HEK293 (cell line): ENCODE measurements at regions not wholly inside any gene's neighbourhood (a gene's known extent, or its start where the extent isn't known, plus 50 kb on each side); places are given as distances from the start of the nearest gene placed in this dataset.

Experiments
- CTCF ChIA-PET: fragments of 350-600 bp; formaldehyde crosslinking; extraction: SDS; loops from one replicate; lab custom pipeline; 2021; ENCODE audit warnings: antibody characterized with exemption; lab: Yijun Ruan, JAX
- POLR2A ChIA-PET: fragments of 300-600 bp; formaldehyde crosslinking; extraction: SDS; loops from one replicate; lab custom pipeline; 2020; ENCODE audit warnings: antibody characterized with exemption, inconsistent platforms; lab: Yijun Ruan, JAX
- H3K27ac ChIP-seq: fragments of 200-500 bp; sonication (Bioruptor generic); 2 replicates; pipeline ENCODE4 v1.5.1; 2014; ENCODE audit warnings: low read depth, low read length, control low read depth, inconsistent platforms; ENCODE audit errors: extremely low read depth
- H3K36me3 ChIP-seq, 2 experiments: fragments of 200-500 bp in 1 of 2; sonication (Bioruptor generic) in 1 of 2; 1 replicate in 1 of 2; 2 replicates in 1 of 2; pipeline ENCODE4 v1.5.1; 2014 to 2017; ENCODE audit warnings: inconsistent platforms in 2 of 2, low read length in 2 of 2; ENCODE audit not compliant: control insufficient read depth in 2 of 2, insufficient read depth in 1 of 2
- H3K4me1 ChIP-seq: fragments of 200-500 bp; sonication (Bioruptor generic); 2 replicates; pipeline ENCODE4 v1.5.1; 2014; ENCODE audit warnings: mild to moderate bottlenecking, low read length, inconsistent platforms; ENCODE audit not compliant: control insufficient read depth, insufficient read depth
- H3K4me3 ChIP-seq: 2 replicates; pipeline ENCODE4 v1.5.1; 2011; ENCODE audit warnings: low read depth, mild to moderate bottlenecking, control low read depth, low read length, moderate library complexity
- H3K9me3 ChIP-seq: fragments of 200-500 bp; sonication (Bioruptor generic); 2 replicates; pipeline ENCODE4 v1.5.1; 2014; ENCODE audit warnings: low read depth, low read length, inconsistent platforms; ENCODE audit not compliant: control insufficient read depth, insufficient read depth
- MZF1 ChIP-seq: fragments of 450-650 bp; formaldehyde crosslinking; IDR thresholded peaks from 2 replicates; pipeline ENCODE4 v1.5.1; 2017; ENCODE audit warnings: missing biosample characterization, missing genetic modification characterization, borderline replicate concordance
- PATZ1 ChIP-seq: fragments of 450-650 bp; formaldehyde crosslinking; IDR thresholded peaks from 2 replicates; pipeline ENCODE4 v1.5.1; 2016; ENCODE audit warnings: missing biosample characterization, missing genetic modification characterization
- REPIN1 ChIP-seq: fragments of 450-650 bp; formaldehyde crosslinking; IDR thresholded peaks from 2 replicates; pipeline ENCODE4 v1.5.1; 2017; ENCODE audit warnings: missing biosample characterization, missing genetic modification characterization, low read depth
- REST ChIP-seq: fragments of 450-650 bp; formaldehyde crosslinking; IDR thresholded peaks from 2 replicates; pipeline ENCODE4 v1.5.1; 2016; ENCODE audit warnings: missing biosample characterization, missing genetic modification characterization
- WT1 ChIP-seq: fragments of 450-650 bp; formaldehyde crosslinking; IDR thresholded peaks from 2 replicates; pipeline ENCODE4 v1.5.1; 2016; ENCODE audit warnings: missing biosample characterization, missing genetic modification characterization
- ZBTB10 ChIP-seq: fragments of 450-650 bp; formaldehyde crosslinking; IDR thresholded peaks from 2 replicates; pipeline ENCODE4 v1.5.1; 2016; ENCODE audit warnings: missing biosample characterization, missing genetic modification characterization
- ZBTB20 ChIP-seq: fragments of 450-650 bp; formaldehyde crosslinking; IDR thresholded peaks from 2 replicates; pipeline ENCODE4 v1.5.1; 2016; ENCODE audit warnings: missing biosample characterization, missing genetic modification characterization
- ZNF10 ChIP-seq: fragments of 450-650 bp; formaldehyde crosslinking; IDR thresholded peaks from 2 replicates; pipeline ENCODE4 v1.5.1; 2017; ENCODE audit warnings: missing biosample characterization, missing genetic modification characterization
- ZNF121 ChIP-seq: fragments of 450-650 bp; formaldehyde crosslinking; IDR thresholded peaks from 2 replicates; pipeline ENCODE4 v1.5.1; 2016; ENCODE audit warnings: missing biosample characterization, missing genetic modification characterization
- ZNF138 ChIP-seq: fragments of 450-650 bp; formaldehyde crosslinking; IDR thresholded peaks from 2 replicates; pipeline ENCODE4 v1.5.1; 2016; ENCODE audit warnings: missing biosample characterization, missing genetic modification characterization, borderline replicate concordance
- ZNF140 ChIP-seq: fragments of 450-650 bp; formaldehyde crosslinking; IDR thresholded peaks from 2 replicates; pipeline ENCODE4 v1.5.1; 2016; ENCODE audit warnings: missing biosample characterization, missing genetic modification characterization
- ZNF157 ChIP-seq: fragments of 450-650 bp; formaldehyde crosslinking; IDR thresholded peaks from 2 replicates; pipeline ENCODE4 v1.5.1; 2016; ENCODE audit warnings: missing biosample characterization, missing genetic modification characterization
- ZNF175 ChIP-seq: fragments of 450-650 bp; formaldehyde crosslinking; IDR thresholded peaks from 2 replicates; pipeline ENCODE4 v1.5.1; 2016; ENCODE audit warnings: missing biosample characterization, missing genetic modification characterization
- ZNF311 ChIP-seq: fragments of 450-650 bp; formaldehyde crosslinking; IDR thresholded peaks from 2 replicates; pipeline ENCODE4 v1.5.1; 2017; ENCODE audit warnings: missing biosample characterization, missing genetic modification characterization, borderline replicate concordance
- ZNF335 ChIP-seq: fragments of 450-650 bp; formaldehyde crosslinking; conservative IDR thresholded peaks from 2 replicates; pipeline ENCODE4 v1.5.1; 2016; ENCODE audit warnings: missing biosample characterization, missing genetic modification characterization
- ZNF510 ChIP-seq: fragments of 450-650 bp; formaldehyde crosslinking; IDR thresholded peaks from 2 replicates; pipeline ENCODE4 v1.5.1; 2018; ENCODE audit warnings: mild to moderate bottlenecking, missing genetic modification characterization, missing biosample characterization; ENCODE audit not compliant: insufficient replicate concordance
- ZNF530 ChIP-seq: fragments of 450-650 bp; formaldehyde crosslinking; IDR thresholded peaks from 2 replicates; pipeline ENCODE4 v1.5.1; 2016; ENCODE audit warnings: low read depth, missing biosample characterization, missing genetic modification characterization
- ZNF707 ChIP-seq: fragments of 450-650 bp; formaldehyde crosslinking; IDR thresholded peaks from 2 replicates; pipeline ENCODE4 v1.5.1; 2016; ENCODE audit warnings: missing biosample characterization, missing genetic modification characterization
- ZNF76 ChIP-seq: fragments of 450-650 bp; formaldehyde crosslinking; IDR thresholded peaks from 2 replicates; pipeline ENCODE4; 2016; ENCODE audit warnings: low read depth, missing biosample characterization, missing genetic modification characterization, borderline replicate concordance
- ZSCAN18 ChIP-seq: fragments of 450-650 bp; formaldehyde crosslinking; IDR thresholded peaks from 2 replicates; pipeline ENCODE4 v1.5.1; 2016; ENCODE audit warnings: missing biosample characterization, missing genetic modification characterization
- TF ChIP-seq, protein P1 (sequence below): fragments of 450-650 bp; formaldehyde crosslinking; IDR thresholded peaks from 2 replicates; pipeline ENCODE4 v1.5.1; 2016; ENCODE audit warnings: missing biosample characterization, missing genetic modification characterization
- TF ChIP-seq, protein P2 (sequence below): fragments of 450-650 bp; formaldehyde crosslinking; IDR thresholded peaks from 2 replicates; pipeline ENCODE4 v1.5.1; 2016; ENCODE audit warnings: missing biosample characterization, missing genetic modification characterization

- Histone ChIP-seq H3K36me3 (no peaks in the 10 kb centered on the region), H3K9me3 (no peaks in the 10 kb centered on the region), H3K4me3 (no peak overlapping the region), H3K27ac (no peak overlapping the region), H3K4me1 (peaks cover 3% of the 10 kb centered on the region; the same call in 1 of the 2 replicates)
- ChIA-PET POLR2A (no interaction called here), CTCF (no interaction called here)
- TF ChIP-seq ZNF335 (tag by site-specific recombination) (no peak), ZNF10 (no peak), ZNF510 (tag by site-specific recombination) (no peak), ZNF121 (tag by site-specific recombination) (no peak), MZF1 (tag by site-specific recombination) (no peak), ZBTB20 (tag by site-specific recombination) (no peak), REPIN1 (no peak), ZSCAN18 (tag by site-specific recombination) (no peak), ZNF175 (tag by site-specific recombination) (no peak), WT1 (no peak), ZNF138 (tag by site-specific recombination) (no peak), ZNF311 (tag by site-specific recombination) (no peak)
Observed at GRCh38 chrX:139167282-139167681, 363.3 kb upstream of the F9 start.

DNA sequence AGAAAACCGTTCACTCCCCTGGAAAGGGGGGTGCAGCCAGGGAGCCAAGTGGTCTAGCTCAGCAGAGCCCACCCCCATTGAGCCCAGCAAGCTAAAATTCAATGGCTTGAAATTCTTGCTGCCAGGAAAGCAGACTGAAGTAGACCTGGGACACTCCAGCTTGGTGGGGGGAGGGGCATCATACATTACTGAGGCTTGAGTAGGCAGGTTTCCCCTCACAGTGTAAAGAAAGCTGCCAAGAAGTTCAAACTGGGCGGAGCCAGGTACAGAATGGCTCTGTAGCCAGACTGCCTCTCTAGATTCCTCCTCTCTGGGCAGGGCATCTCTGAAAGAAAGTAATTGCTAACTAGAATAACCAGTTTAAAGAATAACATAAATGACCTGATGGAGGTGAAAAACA lies 372.3 kb upstream of the F9 start:
- Histone ChIP-seq H3K4me1 (no peaks in the 10 kb centered on the region), H3K9me3 (no peaks in the 10 kb centered on the region), H3K4me3 (no peak overlapping the region), H3K36me3 (no peaks in the 10 kb centered on the region), H3K27ac (no peak overlapping the region)
- POLR2A ChIA-PET: no interaction called here
- CTCF ChIA-PET: no interaction called here
- TF ChIP-seq ZNF530 (no peak), ZNF157 (no peak), ZNF140 (tag by site-specific recombination) (no peak), REST (tag by site-specific recombination) (no peak), ZNF76 (tag by site-specific recombination) (no peak), ZNF707 (tag by site-specific recombination) (no peak), ZBTB10 (tag by site-specific recombination) (no peak), PATZ1 (tag by site-specific recombination) (no peak)
- TF ChIP-seq, protein P1, sequence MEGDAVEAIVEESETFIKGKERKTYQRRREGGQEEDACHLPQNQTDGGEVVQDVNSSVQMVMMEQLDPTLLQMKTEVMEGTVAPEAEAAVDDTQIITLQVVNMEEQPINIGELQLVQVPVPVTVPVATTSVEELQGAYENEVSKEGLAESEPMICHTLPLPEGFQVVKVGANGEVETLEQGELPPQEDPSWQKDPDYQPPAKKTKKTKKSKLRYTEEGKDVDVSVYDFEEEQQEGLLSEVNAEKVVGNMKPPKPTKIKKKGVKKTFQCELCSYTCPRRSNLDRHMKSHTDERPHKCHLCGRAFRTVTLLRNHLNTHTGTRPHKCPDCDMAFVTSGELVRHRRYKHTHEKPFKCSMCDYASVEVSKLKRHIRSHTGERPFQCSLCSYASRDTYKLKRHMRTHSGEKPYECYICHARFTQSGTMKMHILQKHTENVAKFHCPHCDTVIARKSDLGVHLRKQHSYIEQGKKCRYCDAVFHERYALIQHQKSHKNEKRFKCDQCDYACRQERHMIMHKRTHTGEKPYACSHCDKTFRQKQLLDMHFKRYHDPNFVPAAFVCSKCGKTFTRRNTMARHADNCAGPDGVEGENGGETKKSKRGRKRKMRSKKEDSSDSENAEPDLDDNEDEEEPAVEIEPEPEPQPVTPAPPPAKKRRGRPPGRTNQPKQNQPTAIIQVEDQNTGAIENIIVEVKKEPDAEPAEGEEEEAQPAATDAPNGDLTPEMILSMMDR: no peak
- TF ChIP-seq, protein P2, sequence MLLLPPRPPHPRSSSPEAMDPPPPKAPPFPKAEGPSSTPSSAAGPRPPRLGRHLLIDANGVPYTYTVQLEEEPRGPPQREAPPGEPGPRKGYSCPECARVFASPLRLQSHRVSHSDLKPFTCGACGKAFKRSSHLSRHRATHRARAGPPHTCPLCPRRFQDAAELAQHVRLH (tag by site-specific recombination): no peak
